WERI-Rb-1 (cell line): ENCODE measurements at regions not wholly inside any gene's neighbourhood (a gene's known extent, or its start where the extent isn't known, plus 50 kb on each side); places are given as distances from the start of the nearest gene placed in this dataset.

Experiments used
- DNase-seq: peaks from one replicate; pipeline ENCODE4 v3.0.0-alpha.2; 2020
- H3K27ac ChIP-seq: fragments of 250-450 bp; sonication (Bioruptor Pico); 2 replicates; pipeline ENCODE4 v1.5.1; 2020; ENCODE audit warnings: mild to moderate bottlenecking, moderate library complexity
- H3K27me3 ChIP-seq: fragments of 250-450 bp; sonication (Bioruptor Pico); 2 replicates; pipeline ENCODE4 v1.5.1; 2021; ENCODE audit warnings: mild to moderate bottlenecking, low read depth, moderate library complexity; ENCODE audit not compliant: insufficient read depth, severe bottlenecking
- H3K36me3 ChIP-seq: fragments of 250-450 bp; sonication (Bioruptor Pico); 2 replicates; pipeline ENCODE4 v1.5.1; 2020; ENCODE audit warnings: mild to moderate bottlenecking, moderate library complexity
- H3K4me3 ChIP-seq: 2 replicates; pipeline ENCODE4 v1.5.1; 2011; ENCODE audit warnings: low read depth, mild to moderate bottlenecking, control low read depth, low read length
- H3K9me3 ChIP-seq: fragments of 250-450 bp; sonication (Bioruptor Pico); 2 replicates; pipeline ENCODE4 v1.5.1; 2021; ENCODE audit warnings: mild to moderate bottlenecking, moderate library complexity; ENCODE audit not compliant: severe bottlenecking
- TF ChIP-seq, protein P1 (sequence below): IDR thresholded peaks from 2 replicates; pipeline ENCODE4 v1.5.1; 2011; ENCODE audit warnings: low read depth, mild to moderate bottlenecking, control low read depth, inconsistent platforms, low read length

DNA sequence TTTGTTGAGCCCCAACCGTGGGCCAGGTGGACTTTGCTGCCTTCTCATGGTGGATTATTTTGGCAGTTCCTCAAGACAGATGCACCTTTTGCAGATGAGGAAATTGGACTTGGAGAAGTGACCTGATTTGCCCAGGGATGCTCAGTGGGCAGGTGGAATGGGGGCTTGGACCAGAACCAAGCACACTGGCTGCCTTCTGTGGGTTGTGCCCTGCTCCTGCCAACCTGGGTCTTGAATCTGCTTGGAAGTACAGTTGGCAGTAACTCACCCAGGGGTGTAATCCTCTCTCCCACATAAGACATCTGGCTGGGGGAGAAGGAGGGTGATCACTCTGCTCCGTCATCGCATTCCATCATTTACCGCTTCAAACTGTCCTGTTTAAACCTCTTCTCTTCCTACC, 110.5 kb upstream of the GPR26 start:
- Histone ChIP-seq H3K36me3 (no peaks in the 10 kb centered on the region), H3K27ac (no peak overlapping the region), H3K9me3 (no peaks in the 10 kb centered on the region), H3K4me3 (no peak overlapping the region), H3K27me3 (peaks cover 46% of the 10 kb centered on the region)
- DNase-seq = no peak
- TF ChIP-seq, protein P1, sequence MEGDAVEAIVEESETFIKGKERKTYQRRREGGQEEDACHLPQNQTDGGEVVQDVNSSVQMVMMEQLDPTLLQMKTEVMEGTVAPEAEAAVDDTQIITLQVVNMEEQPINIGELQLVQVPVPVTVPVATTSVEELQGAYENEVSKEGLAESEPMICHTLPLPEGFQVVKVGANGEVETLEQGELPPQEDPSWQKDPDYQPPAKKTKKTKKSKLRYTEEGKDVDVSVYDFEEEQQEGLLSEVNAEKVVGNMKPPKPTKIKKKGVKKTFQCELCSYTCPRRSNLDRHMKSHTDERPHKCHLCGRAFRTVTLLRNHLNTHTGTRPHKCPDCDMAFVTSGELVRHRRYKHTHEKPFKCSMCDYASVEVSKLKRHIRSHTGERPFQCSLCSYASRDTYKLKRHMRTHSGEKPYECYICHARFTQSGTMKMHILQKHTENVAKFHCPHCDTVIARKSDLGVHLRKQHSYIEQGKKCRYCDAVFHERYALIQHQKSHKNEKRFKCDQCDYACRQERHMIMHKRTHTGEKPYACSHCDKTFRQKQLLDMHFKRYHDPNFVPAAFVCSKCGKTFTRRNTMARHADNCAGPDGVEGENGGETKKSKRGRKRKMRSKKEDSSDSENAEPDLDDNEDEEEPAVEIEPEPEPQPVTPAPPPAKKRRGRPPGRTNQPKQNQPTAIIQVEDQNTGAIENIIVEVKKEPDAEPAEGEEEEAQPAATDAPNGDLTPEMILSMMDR = no peak

GRCh38 chr10:123556049-123556448, 110.1 kb upstream of the GPR26 start:
- Histone ChIP-seq H3K36me3 (no peaks in the 10 kb centered on the region), H3K9me3 (no peaks in the 10 kb centered on the region), H3K27ac (no peak overlapping the region), H3K4me3 (no peak overlapping the region), H3K27me3 (peaks cover 44% of the 10 kb centered on the region)
- TF ChIP-seq, protein P1 = no peak
- no peak for DNase-seq

DNA sequence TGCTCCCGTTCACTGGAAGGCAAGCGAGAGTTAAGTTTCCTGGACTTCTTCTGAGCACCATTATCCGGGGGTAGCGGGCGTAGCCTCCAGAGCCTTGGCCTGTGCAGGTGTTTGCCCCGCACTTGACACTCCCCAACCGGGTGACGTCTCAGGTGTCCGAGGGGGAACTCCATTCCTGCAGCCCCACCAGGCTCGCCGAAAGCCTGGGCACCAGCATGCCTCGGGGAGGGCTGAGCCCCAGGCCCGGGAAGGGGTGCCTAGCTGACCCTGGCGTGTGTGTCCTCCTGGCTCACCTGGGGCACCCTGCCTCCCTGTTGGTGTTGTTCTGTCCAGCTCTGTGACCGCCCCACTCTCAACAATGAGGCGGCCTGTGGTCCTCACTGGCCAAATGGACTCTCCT, 109.4 kb upstream of the GPR26 start:
- TF ChIP-seq, protein P1 = no peak
- DNase-seq = no peak
- Histone ChIP-seq H3K27me3 (peaks cover 46% of the 10 kb centered on the region), H3K27ac (no peak overlapping the region), H3K9me3 (no peaks in the 10 kb centered on the region), H3K4me3 (no peak overlapping the region), H3K36me3 (no peaks in the 10 kb centered on the region)

DNA sequence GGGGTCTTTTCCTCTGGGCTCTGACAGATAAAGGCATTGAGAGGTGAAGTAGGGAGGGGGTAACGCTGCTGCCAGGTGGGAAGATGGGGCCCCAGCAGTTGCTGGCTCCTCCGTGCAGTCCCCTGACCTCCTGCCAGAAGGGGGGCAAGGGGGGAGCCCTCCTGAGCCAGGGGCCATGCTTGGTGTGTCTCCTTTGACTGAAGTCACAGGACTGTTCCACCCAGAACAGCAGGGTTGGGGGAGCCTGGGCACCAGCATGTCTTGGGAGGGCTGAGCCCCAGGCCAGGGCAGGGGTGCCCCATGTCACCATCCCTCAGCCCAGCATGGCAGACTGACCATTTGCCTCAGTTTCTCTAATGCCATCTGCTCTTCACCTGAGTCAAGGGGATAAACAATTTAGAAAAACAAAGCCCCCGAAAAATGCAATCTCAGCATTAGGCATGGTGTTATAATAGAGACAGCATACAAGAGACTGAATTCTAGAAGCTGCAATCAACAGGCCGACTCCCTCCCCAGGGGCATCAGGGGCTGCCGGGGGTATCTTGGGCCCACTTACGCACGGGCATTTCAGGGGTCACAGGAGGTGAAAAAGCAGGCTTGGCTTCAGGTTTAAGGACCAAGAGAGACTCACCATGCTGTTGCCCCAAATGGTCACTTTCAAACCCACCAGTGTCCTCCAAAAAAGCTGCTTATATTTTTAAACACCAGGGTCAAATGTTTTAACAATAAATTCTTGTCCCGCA, 108.6 kb upstream of the GPR26 start:
- TF ChIP-seq, protein P1 = no peak
- peaks cover 54% of the 10 kb centered on the region for H3K27me3 ChIP-seq
- no peaks in the 10 kb centered on the region for H3K9me3 ChIP-seq
- no peak overlapping the region for H3K4me3 ChIP-seq
- DNase-seq = no peak
- no peak overlapping the region for H3K27ac ChIP-seq
- H3K36me3 ChIP-seq = no peaks in the 10 kb centered on the region

DNA sequence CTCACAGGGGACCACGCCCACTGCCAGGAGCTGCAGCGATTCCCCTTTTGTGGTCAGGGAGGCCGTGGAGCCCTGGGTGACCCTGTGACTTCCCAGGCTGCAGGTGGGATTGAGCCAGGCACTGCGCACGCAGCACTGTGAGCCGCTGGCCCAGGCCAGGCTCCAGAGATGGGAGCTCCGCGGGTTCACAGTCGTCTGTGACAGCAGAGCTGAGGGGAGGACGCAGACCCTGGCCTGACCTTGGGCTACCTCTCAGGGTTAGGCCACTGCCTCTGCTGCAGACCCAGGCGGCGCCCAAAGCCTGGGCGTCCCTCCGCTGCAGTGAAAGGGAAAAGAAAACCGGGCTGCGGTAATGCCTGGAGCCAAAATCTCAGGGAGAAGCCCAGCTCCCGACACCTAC, 107.5 kb upstream of the GPR26 start:
- TF ChIP-seq, protein P1 = no peak
- no peaks in the 10 kb centered on the region for H3K36me3 ChIP-seq

More for the DNA sequence above, 107.5 kb upstream of the GPR26 start:
- Histone ChIP-seq H3K9me3 (no peaks in the 10 kb centered on the region), H3K27me3 (peaks cover 59% of the 10 kb centered on the region), H3K27ac (no peak overlapping the region), H3K4me3 (no peak overlapping the region)
- no peak for DNase-seq
